ENCODE measurements at regions not wholly inside any gene's neighbourhood (a gene's known extent, or its start where the extent isn't known, plus 50 kb on each side); places are given as distances from the start of the nearest gene placed in this dataset.

GRCh38 chr17:77808686-77809425 is 149.6 kb upstream of the TNRC6C start:
- TF ChIP-seq CTCF (conservative IDR thresholded peaks at IDR 0.05) (no peak), EZH2 (IDR thresholded peaks at IDR 0.05; ENCODE audit: low read depth) (no peak)
